ENCODE measurements at regions not wholly inside any gene's neighbourhood (a gene's known extent, or its start where the extent isn't known, plus 50 kb on each side); places are given as distances from the start of the nearest gene placed in this dataset.

GRCh38 chr14:61178226-61179060, 102.7 kb downstream of the TMEM30B start:
- CTCF ChIA-PET (ENCODE audit: partially characterized antibody), result no interaction called here
- no peak overlapping the region for H3K56ac ChIP-seq (replicated peaks; ENCODE audit: insufficient read length, low read depth, low read length)
- 78% methylated on average over 5 of the region's 7 CpGs; no CpG with 5 or more reads in 1 of the 2 experiments for WGBS, 2 experiments (ENCODE audit: extremely low coverage in 1 of 2, insufficient coverage in 1 of 2, insufficient read length in 1 of 2, insufficient replicate concordance in 2 of 2, low coverage in 1 of 2, low lambda C conversion rate in 2 of 2, missing lambda C conversion rate in 1 of 2)
- H3K23ac ChIP-seq (ENCODE audit: insufficient read length), result no peak overlapping the region
- peak overlapping the region; percentile 18; the same call in 1 of the 2 replicates for H2BK12ac ChIP-seq (ENCODE audit: low read depth, low read length)
- H2BK15ac ChIP-seq (ENCODE audit: low read length), result no peak overlapping the region; the same call in 1 of the 2 replicates
- no peak overlapping the region for H2AK5ac ChIP-seq (ENCODE audit: low read depth, low read length)
- no peak overlapping the region for H3K27ac ChIP-seq (ENCODE audit: low read depth, low read length)
- H4K8ac ChIP-seq (ENCODE audit: extremely low read depth, insufficient read depth, low read length), result no peak overlapping the region
- H3K4ac ChIP-seq (replicated peaks; ENCODE audit: insufficient read length, low read depth, low read length), result no peak overlapping the region
- no peaks in the 10 kb centered on the region for H3K27me3 ChIP-seq (replicated peaks in 1 of 4; ENCODE audit: control insufficient read depth in 3 of 4, extremely low read depth in 1 of 4, insufficient read depth in 3 of 4, low read length in 3 of 4)
- FAIRE-seq (no peak), DNase-seq (ENCODE audit: low read depth in 1 of 2, low spot score in 2 of 2) (no peak)
- H3K18ac ChIP-seq (ENCODE audit: extremely low read depth, low read length), result no peak overlapping the region
- H3K4me2 ChIP-seq (ENCODE audit: insufficient read depth in 1 of 2, low read depth in 2 of 2, low read length in 2 of 2), result no peak overlapping the region
- H3K9ac ChIP-seq (replicated peaks in 1 of 4; ENCODE audit: extremely low read depth in 1 of 4, low read depth in 3 of 4, low read length in 3 of 4), result no peak overlapping the region
- H3K14ac ChIP-seq (ENCODE audit: insufficient read length), result no peak overlapping the region
- H3K4me3 ChIP-seq (ENCODE audit: extremely low read depth in 1 of 4, insufficient read depth in 2 of 4, low read depth in 3 of 4, low read length in 4 of 4), result no peak overlapping the region
- no peaks in the 10 kb centered on the region for H3K36me3 ChIP-seq (ENCODE audit: control insufficient read depth in 2 of 4, insufficient read depth in 4 of 4, low read length in 3 of 4)
- H4K20me1 ChIP-seq (replicated peaks in 1 of 2; ENCODE audit: control insufficient read depth in 1 of 2, insufficient read depth in 2 of 2, low read length in 2 of 2), result no peaks in the 10 kb centered on the region
- TF ChIP-seq TAF7 (optimal IDR thresholded peaks at IDR 0.05; ENCODE audit: borderline replicate concordance, low read depth, low read length) (no peak), GABPA (IDR thresholded peaks at IDR 0.05; ENCODE audit: borderline replicate concordance, insufficient read depth, low read length) (no peak), SP2 (IDR thresholded peaks at IDR 0.05; ENCODE audit: low read length) (no peak), ASH2L (IDR thresholded peaks at IDR 0.05; ENCODE audit: low read length) (no peak), EZH2 (IDR thresholded peaks at IDR 0.05; ENCODE audit: low read depth, low read length, severe bottlenecking) (no peak), POLR2AphosphoS5 (IDR thresholded peaks at IDR 0.05; ENCODE audit: low read depth, low read length) (no peak), FOSL1 (IDR thresholded peaks at IDR 0.05; ENCODE audit: insufficient read depth, low read depth, low read length) (no peak), KDM1A (IDR thresholded peaks at IDR 0.05; ENCODE audit: borderline replicate concordance, low read length) (no peak)
- no peak overlapping the region for H4K5ac ChIP-seq (ENCODE audit: insufficient read length, low read depth, low read length)
- H2BK5ac ChIP-seq (ENCODE audit: low read depth, low read length), result 0 out of 2 replicates have a peak overlapping the region, but pooled peaks have one; percentile 77
- 0 out of 4 replicates have a peak, but pooled peaks cover 0 to under 1% of the 10 kb centered on the region in 2 experiments for H3K9me3 ChIP-seq (ENCODE audit: insufficient read depth in 2 of 2, low read depth in 1 of 2, low read length in 1 of 2)
- no peaks in the 10 kb centered on the region for H3K79me2 ChIP-seq (ENCODE audit: control insufficient read depth in 1 of 2, insufficient read depth in 2 of 2, low read length in 2 of 2)
- no peak overlapping the region for H2BK20ac ChIP-seq (ENCODE audit: low read length)
- H2AFZ ChIP-seq (ENCODE audit: low read length), result no peak overlapping the region
- H2BK120ac ChIP-seq (replicated peaks; ENCODE audit: low read depth, low read length), result no peak overlapping the region
- peaks cover 2% of the 10 kb centered on the region; the same call in 1 of the 2 replicates for H3K23me2 ChIP-seq (ENCODE audit: low read depth, low read length)
- POLR2A ChIA-PET (ENCODE audit: partially characterized antibody), result interaction anchor here (0.5 to 0.9 kb wide), 2 partner anchors 24 to 32 kb away, joined by 3 read pairs; no protein-coding TSS in a partner anchor
- H4K91ac ChIP-seq (replicated peaks; ENCODE audit: insufficient read length, low read length), result no peak overlapping the region
- H3K4me1 ChIP-seq (replicated peaks in 1 of 4; ENCODE audit: control insufficient read depth in 3 of 4, insufficient read depth in 4 of 4, low read length in 3 of 4), result peaks cover 5 to 10% (median 9%) of the 10 kb centered on the region in 4 experiments; a peak in 6 of 7 replicates
- no peaks in the 10 kb centered on the region for H3K79me1 ChIP-seq (ENCODE audit: low read depth, low read length)
